HEK293 (cell line): ENCODE measurements at regions not wholly inside any gene's neighbourhood (a gene's known extent, or its start where the extent isn't known, plus 50 kb on each side); places are given as distances from the start of the nearest gene placed in this dataset.

Experiments used
- CTCF ChIA-PET: fragments of 350-600 bp; formaldehyde crosslinking; extraction: SDS; loops from one replicate; lab custom pipeline; 2021; ENCODE audit warnings: antibody characterized with exemption; lab: Yijun Ruan, JAX
- POLR2A ChIA-PET: fragments of 300-600 bp; formaldehyde crosslinking; extraction: SDS; loops from one replicate; lab custom pipeline; 2020; ENCODE audit warnings: antibody characterized with exemption, inconsistent platforms; lab: Yijun Ruan, JAX
- H3K27ac ChIP-seq: fragments of 200-500 bp; sonication (Bioruptor generic); 2 replicates; pipeline ENCODE4 v1.5.1; 2014; ENCODE audit warnings: low read depth, low read length, control low read depth, inconsistent platforms; ENCODE audit errors: extremely low read depth
- H3K36me3 ChIP-seq, 2 experiments: fragments of 200-500 bp in 1 of 2; sonication (Bioruptor generic) in 1 of 2; 1 replicate in 1 of 2; 2 replicates in 1 of 2; pipeline ENCODE4 v1.5.1; 2014 to 2017; ENCODE audit warnings: inconsistent platforms in 2 of 2, low read length in 2 of 2; ENCODE audit not compliant: control insufficient read depth in 2 of 2, insufficient read depth in 1 of 2
- H3K4me1 ChIP-seq: fragments of 200-500 bp; sonication (Bioruptor generic); 2 replicates; pipeline ENCODE4 v1.5.1; 2014; ENCODE audit warnings: mild to moderate bottlenecking, low read length, inconsistent platforms; ENCODE audit not compliant: control insufficient read depth, insufficient read depth
- H3K4me3 ChIP-seq: 2 replicates; pipeline ENCODE4 v1.5.1; 2011; ENCODE audit warnings: low read depth, mild to moderate bottlenecking, control low read depth, low read length, moderate library complexity
- H3K9me3 ChIP-seq: fragments of 200-500 bp; sonication (Bioruptor generic); 2 replicates; pipeline ENCODE4 v1.5.1; 2014; ENCODE audit warnings: low read depth, low read length, inconsistent platforms; ENCODE audit not compliant: control insufficient read depth, insufficient read depth
- BCL11B ChIP-seq: fragments of 450-650 bp; formaldehyde crosslinking; IDR thresholded peaks from 2 replicates; pipeline ENCODE4 v1.5.1; 2016; ENCODE audit warnings: low read depth, missing biosample characterization, missing genetic modification characterization
- EGR2 ChIP-seq: fragments of 450-650 bp; formaldehyde crosslinking; IDR thresholded peaks from 2 replicates; pipeline ENCODE4 v1.5.1; 2016; ENCODE audit warnings: low read depth, missing biosample characterization, missing genetic modification characterization
- FEZF1 ChIP-seq: fragments of 450-650 bp; formaldehyde crosslinking; IDR thresholded peaks from 2 replicates; pipeline ENCODE4 v1.5.1; 2016; ENCODE audit warnings: missing biosample characterization, missing genetic modification characterization
- IKZF3 ChIP-seq: fragments of 450-650 bp; IDR thresholded peaks from 2 replicates; pipeline ENCODE4 v1.5.0; 2018; ENCODE audit warnings: missing biosample characterization, mild to moderate bottlenecking, missing genetic modification characterization, moderate library complexity
- KLF1 ChIP-seq: fragments of 450-650 bp; formaldehyde crosslinking; IDR thresholded peaks from 2 replicates; pipeline ENCODE4 v1.5.1; 2016; ENCODE audit warnings: missing biosample characterization, missing genetic modification characterization
- REPIN1 ChIP-seq: fragments of 450-650 bp; formaldehyde crosslinking; IDR thresholded peaks from 2 replicates; pipeline ENCODE4 v1.5.1; 2017; ENCODE audit warnings: missing biosample characterization, missing genetic modification characterization, low read depth
- YY2 ChIP-seq: fragments of 450-650 bp; formaldehyde crosslinking; IDR thresholded peaks from 2 replicates; pipeline ENCODE4 v1.5.1; 2016; ENCODE audit warnings: missing biosample characterization, missing genetic modification characterization
- ZBTB1 ChIP-seq: fragments of 450-650 bp; formaldehyde crosslinking; IDR thresholded peaks from 2 replicates; pipeline ENCODE4 v1.5.1; 2016; ENCODE audit warnings: missing biosample characterization, missing genetic modification characterization
- ZBTB17 ChIP-seq: fragments of 450-650 bp; formaldehyde crosslinking; IDR thresholded peaks from 2 replicates; pipeline ENCODE4 v1.5.1; 2016; ENCODE audit warnings: missing biosample characterization, missing genetic modification characterization
- ZBTB20 ChIP-seq: fragments of 450-650 bp; formaldehyde crosslinking; IDR thresholded peaks from 2 replicates; pipeline ENCODE4 v1.5.1; 2016; ENCODE audit warnings: missing biosample characterization, missing genetic modification characterization
- ZNF16 ChIP-seq: fragments of 450-650 bp; formaldehyde crosslinking; IDR thresholded peaks from 2 replicates; pipeline ENCODE4 v1.5.1; 2016; ENCODE audit warnings: low read depth, missing biosample characterization, missing genetic modification characterization
- ZNF169 ChIP-seq: fragments of 450-650 bp; formaldehyde crosslinking; IDR thresholded peaks from 2 replicates; pipeline ENCODE4 v1.5.1; 2016; ENCODE audit warnings: missing biosample characterization, missing genetic modification characterization
- ZNF223 ChIP-seq: fragments of 450-650 bp; formaldehyde crosslinking; IDR thresholded peaks from 2 replicates; pipeline ENCODE4 v1.5.1; 2016; ENCODE audit warnings: missing biosample characterization, missing genetic modification characterization
- ZNF37A ChIP-seq: fragments of 450-650 bp; IDR thresholded peaks from 2 replicates; pipeline ENCODE4 v1.5.1; 2018; ENCODE audit warnings: missing biosample characterization, missing genetic modification characterization
- ZNF404 ChIP-seq: fragments of 450-650 bp; formaldehyde crosslinking; IDR thresholded peaks from 2 replicates; pipeline ENCODE4 v1.5.1; 2017; ENCODE audit warnings: missing biosample characterization, missing genetic modification characterization
- ZNF548 ChIP-seq: fragments of 450-650 bp; formaldehyde crosslinking; IDR thresholded peaks from 2 replicates; pipeline ENCODE4 v1.5.1; 2016; ENCODE audit warnings: missing biosample characterization, missing genetic modification characterization
- ZNF585B ChIP-seq: fragments of 450-650 bp; formaldehyde crosslinking; IDR thresholded peaks from 2 replicates; pipeline ENCODE4 v1.5.1; 2016; ENCODE audit warnings: missing biosample characterization, missing genetic modification characterization
- ZNF747 ChIP-seq: fragments of 450-650 bp; formaldehyde crosslinking; IDR thresholded peaks from 2 replicates; pipeline ENCODE4 v1.5.1; 2016; ENCODE audit warnings: missing biosample characterization, missing genetic modification characterization
- ZNF830 ChIP-seq: fragments of 450-650 bp; IDR thresholded peaks from 2 replicates; pipeline ENCODE4 v1.5.0; 2018; ENCODE audit warnings: missing biosample characterization, missing genetic modification characterization, low read depth, mild to moderate bottlenecking, moderate library complexity
- ZSCAN30 ChIP-seq: fragments of 450-650 bp; IDR thresholded peaks from 2 replicates; pipeline ENCODE4 v1.5.1; 2018; ENCODE audit warnings: missing biosample characterization, mild to moderate bottlenecking, missing genetic modification characterization, moderate library complexity
- TF ChIP-seq, protein P1 (sequence below): fragments of 450-650 bp; IDR thresholded peaks from 2 replicates; pipeline ENCODE4 v1.5.1; 2018; ENCODE audit warnings: missing biosample characterization, mild to moderate bottlenecking, missing genetic modification characterization
- TF ChIP-seq, protein P2 (sequence below): fragments of 450-650 bp; formaldehyde crosslinking; IDR thresholded peaks from 2 replicates; pipeline ENCODE4 v1.5.1; 2016; ENCODE audit warnings: missing biosample characterization, missing genetic modification characterization, low read depth
- TF ChIP-seq, protein P3 (sequence below): fragments of 450-650 bp; formaldehyde crosslinking; IDR thresholded peaks from 2 replicates; pipeline ENCODE4 v1.5.1; 2016; ENCODE audit warnings: missing biosample characterization, missing genetic modification characterization
- TF ChIP-seq, protein P4 (sequence below): fragments of 450-650 bp; formaldehyde crosslinking; IDR thresholded peaks from 2 replicates; pipeline ENCODE4 v1.5.1; 2017; ENCODE audit warnings: missing biosample characterization, missing genetic modification characterization

DNA sequence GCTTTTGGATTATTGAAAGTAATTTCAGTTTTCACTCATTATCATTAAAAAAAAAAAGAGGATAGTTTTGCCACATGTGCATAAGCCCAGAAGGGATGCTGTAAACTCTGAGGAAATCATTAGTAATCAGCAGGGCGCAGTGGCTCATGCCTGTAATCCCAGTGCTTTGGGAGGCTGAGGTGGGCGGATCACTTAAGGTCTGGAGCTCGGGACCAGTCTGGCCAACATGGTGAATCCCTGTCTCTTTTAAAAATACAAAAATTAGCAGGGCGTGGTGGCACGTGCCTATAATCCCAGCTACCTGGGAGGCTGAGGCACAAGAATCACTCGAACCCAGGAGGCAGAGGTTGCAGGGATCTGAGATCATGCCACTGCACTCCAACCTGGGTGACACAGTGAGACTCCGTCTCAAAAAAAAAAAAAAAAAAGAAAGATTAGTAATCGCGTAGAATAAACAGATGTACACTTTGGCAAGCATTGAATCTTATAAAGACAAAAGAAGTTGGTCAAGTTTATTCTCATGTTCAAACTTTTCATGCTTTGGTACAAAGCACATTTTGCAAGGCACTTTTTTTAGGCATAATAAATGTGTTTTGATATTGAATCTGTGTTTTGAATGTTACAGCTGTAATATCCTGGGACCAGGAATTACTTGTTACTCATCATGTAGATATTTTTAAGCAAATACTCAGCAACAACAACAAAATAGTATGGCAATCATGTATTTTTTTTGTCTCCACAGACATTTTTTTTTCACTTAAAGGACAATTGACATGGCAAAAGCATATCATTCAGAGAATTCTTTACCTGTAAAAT, 93.2 kb upstream of the AGTR1 start:
- H3K9me3 ChIP-seq, result no peaks in the 10 kb centered on the region
- H3K36me3 ChIP-seq, result no peaks in the 10 kb centered on the region
- TF ChIP-seq ZNF169 (tag by site-specific recombination) (no peak), ZBTB20 (tag by site-specific recombination) (no peak), ZNF747 (tag by site-specific recombination) (no peak), ZBTB17 (tag by site-specific recombination) (peak; percentile 18; the same call in 1 of the 2 replicates)
- TF ChIP-seq, protein P1, sequence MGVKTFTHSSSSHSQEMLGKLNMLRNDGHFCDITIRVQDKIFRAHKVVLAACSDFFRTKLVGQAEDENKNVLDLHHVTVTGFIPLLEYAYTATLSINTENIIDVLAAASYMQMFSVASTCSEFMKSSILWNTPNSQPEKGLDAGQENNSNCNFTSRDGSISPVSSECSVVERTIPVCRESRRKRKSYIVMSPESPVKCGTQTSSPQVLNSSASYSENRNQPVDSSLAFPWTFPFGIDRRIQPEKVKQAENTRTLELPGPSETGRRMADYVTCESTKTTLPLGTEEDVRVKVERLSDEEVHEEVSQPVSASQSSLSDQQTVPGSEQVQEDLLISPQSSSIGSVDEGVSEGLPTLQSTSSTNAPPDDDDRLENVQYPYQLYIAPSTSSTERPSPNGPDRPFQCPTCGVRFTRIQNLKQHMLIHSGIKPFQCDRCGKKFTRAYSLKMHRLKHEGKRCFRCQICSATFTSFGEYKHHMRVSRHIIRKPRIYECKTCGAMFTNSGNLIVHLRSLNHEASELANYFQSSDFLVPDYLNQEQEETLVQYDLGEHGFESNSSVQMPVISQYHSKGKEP (tag by site-specific recombination), result no peak
- H3K4me1 ChIP-seq, result no peaks in the 10 kb centered on the region
- CTCF ChIA-PET, result interaction anchor here (0.6 kb wide), 1 partner anchor 166 kb away, joined by 5 read pairs; no protein-coding TSS in a partner anchor
- no peak overlapping the region for H3K4me3 ChIP-seq
- POLR2A ChIA-PET, result no interaction called here
- no peak overlapping the region for H3K27ac ChIP-seq

DNA sequence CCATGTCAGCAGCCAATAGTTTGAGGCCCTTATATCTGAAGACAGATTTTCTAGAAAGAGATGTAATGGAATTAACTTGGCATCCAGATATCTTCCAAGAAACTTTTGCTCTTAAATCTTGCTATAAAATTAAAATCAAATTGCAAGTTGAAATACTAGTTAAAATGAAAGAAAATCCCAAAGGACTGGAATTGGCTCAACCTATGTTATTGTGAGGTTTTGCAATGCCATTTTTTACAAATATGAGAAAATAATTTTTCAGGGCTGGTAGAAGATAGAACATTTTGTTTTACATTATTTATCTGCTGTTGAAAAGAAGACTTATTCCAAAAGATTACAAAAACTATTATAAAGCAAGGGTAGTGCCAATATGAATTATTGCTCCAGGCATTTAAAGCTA, 92.2 kb upstream of the AGTR1 start:
- Histone ChIP-seq H3K4me1 (no peaks in the 10 kb centered on the region), H3K4me3 (no peak overlapping the region)
- TF ChIP-seq ZNF548 (tag by site-specific recombination) (no peak), ZSCAN30 (tag by site-specific recombination) (no peak), ZNF37A (no peak), EGR2 (tag by site-specific recombination) (no peak), ZNF223 (tag by site-specific recombination) (no peak), ZNF585B (tag by site-specific recombination) (no peak), IKZF3 (tag by site-specific recombination) (no peak), BCL11B (tag by site-specific recombination) (no peak), ZNF16 (tag by site-specific recombination) (no peak), YY2 (tag by site-specific recombination) (no peak), ZNF830 (tag by site-specific recombination) (no peak), ZBTB17 (tag by site-specific recombination) (no peak), REPIN1 (tag by site-specific recombination) (no peak), FEZF1 (no peak), ZBTB1 (no peak), KLF1 (tag by site-specific recombination) (no peak), ZNF404 (tag by site-specific recombination) (no peak)
- TF ChIP-seq, protein P2, sequence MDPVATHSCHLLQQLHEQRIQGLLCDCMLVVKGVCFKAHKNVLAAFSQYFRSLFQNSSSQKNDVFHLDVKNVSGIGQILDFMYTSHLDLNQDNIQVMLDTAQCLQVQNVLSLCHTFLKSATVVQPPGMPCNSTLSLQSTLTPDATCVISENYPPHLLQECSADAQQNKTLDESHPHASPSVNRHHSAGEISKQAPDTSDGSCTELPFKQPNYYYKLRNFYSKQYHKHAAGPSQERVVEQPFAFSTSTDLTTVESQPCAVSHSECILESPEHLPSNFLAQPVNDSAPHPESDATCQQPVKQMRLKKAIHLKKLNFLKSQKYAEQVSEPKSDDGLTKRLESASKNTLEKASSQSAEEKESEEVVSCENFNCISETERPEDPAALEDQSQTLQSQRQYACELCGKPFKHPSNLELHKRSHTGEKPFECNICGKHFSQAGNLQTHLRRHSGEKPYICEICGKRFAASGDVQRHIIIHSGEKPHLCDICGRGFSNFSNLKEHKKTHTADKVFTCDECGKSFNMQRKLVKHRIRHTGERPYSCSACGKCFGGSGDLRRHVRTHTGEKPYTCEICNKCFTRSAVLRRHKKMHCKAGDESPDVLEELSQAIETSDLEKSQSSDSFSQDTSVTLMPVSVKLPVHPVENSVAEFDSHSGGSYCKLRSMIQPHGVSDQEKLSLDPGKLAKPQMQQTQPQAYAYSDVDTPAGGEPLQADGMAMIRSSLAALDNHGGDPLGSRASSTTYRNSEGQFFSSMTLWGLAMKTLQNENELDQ, result no peak
- TF ChIP-seq, protein P3, sequence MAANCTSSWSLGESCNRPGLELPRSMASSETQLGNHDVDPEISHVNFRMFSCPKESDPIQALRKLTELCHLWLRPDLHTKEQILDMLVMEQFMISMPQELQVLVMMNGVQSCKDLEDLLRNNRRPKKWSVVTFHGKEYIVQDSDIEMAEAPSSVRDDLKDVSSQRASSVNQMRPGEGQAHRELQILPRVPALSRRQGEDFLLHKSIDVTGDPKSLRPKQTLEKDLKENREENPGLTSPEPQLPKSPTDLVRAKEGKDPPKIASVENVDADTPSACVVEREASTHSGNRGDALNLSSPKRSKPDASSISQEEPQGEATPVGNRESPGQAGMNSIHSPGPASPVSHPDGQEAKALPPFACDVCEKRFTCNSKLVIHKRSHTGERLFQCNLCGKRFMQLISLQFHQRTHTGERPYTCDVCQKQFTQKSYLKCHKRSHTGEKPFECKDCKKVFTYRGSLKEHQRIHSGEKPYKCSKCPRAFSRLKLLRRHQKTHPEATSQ, result no peak
- TF ChIP-seq, protein P4, sequence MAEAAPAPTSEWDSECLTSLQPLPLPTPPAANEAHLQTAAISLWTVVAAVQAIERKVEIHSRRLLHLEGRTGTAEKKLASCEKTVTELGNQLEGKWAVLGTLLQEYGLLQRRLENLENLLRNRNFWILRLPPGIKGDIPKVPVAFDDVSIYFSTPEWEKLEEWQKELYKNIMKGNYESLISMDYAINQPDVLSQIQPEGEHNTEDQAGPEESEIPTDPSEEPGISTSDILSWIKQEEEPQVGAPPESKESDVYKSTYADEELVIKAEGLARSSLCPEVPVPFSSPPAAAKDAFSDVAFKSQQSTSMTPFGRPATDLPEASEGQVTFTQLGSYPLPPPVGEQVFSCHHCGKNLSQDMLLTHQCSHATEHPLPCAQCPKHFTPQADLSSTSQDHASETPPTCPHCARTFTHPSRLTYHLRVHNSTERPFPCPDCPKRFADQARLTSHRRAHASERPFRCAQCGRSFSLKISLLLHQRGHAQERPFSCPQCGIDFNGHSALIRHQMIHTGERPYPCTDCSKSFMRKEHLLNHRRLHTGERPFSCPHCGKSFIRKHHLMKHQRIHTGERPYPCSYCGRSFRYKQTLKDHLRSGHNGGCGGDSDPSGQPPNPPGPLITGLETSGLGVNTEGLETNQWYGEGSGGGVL (tag by site-specific recombination), result no peak
- TF ChIP-seq, all 188 proteins: peak for 0
- H3K27ac ChIP-seq, result no peak overlapping the region
- POLR2A ChIA-PET, result no interaction called here
- no peaks in the 10 kb centered on the region for H3K9me3 ChIP-seq
- H3K36me3 ChIP-seq, result no peaks in the 10 kb centered on the region
- CTCF ChIA-PET, result no interaction called here
